ENCODE measurements at regions not wholly inside any gene's neighbourhood (a gene's known extent, or its start where the extent isn't known, plus 50 kb on each side); places are given as distances from the start of the nearest gene placed in this dataset.

GRCh38 chr14:25520821-25521220 lies 470.9 kb upstream of the STXBP6 start:
- 88 to 90% methylated on average over 13 of the region's 13 CpGs for WGBS, 2 donors
- intact Hi-C loops (cut with DNase I), result no loop called here
- Histone ChIP-seq H3K36me3 (no peaks in the 10 kb centered on the region), H3K27ac (no peak overlapping the region), H3K27me3 (no peaks in the 10 kb centered on the region), H3K9me3 (no peaks in the 10 kb centered on the region), H3K4me1 (no peaks in the 10 kb centered on the region), H3K4me3 (replicated peaks in 1 of 3) (no peak overlapping the region)
- no peak for TF ChIP-seq POLR2A (IDR thresholded peaks at IDR 0.05)
- TF ChIP-seq CTCF (IDR thresholded peaks at IDR 0.05), result no peak
- DNase-seq, result no peak

- Histone ChIP-seq H3K4me3 (replicated peaks in 1 of 3) (no peak overlapping the region), H3K4me1 (no peaks in the 10 kb centered on the region), H3K36me3 (no peaks in the 10 kb centered on the region), H3K9me3 (no peaks in the 10 kb centered on the region), H3K27me3 (no peaks in the 10 kb centered on the region), H3K27ac (no peak overlapping the region)
- intact Hi-C loops (cut with DNase I), result no loop called here
- TF ChIP-seq POLR2A (IDR thresholded peaks at IDR 0.05), result no peak
- no peak for TF ChIP-seq CTCF (IDR thresholded peaks at IDR 0.05)
- DNase-seq, result no peak
Measured at GRCh38 chr14:25518364-25518763, 468.4 kb upstream of the STXBP6 start.

- H3K36me3 ChIP-seq, result no peaks in the 10 kb centered on the region
- no peak overlapping the region for H3K4me3 ChIP-seq (replicated peaks in 1 of 3)
- intact Hi-C loops (cut with DNase I), result no loop called here
- no peaks in the 10 kb centered on the region for H3K4me1 ChIP-seq
- TF ChIP-seq POLR2A (IDR thresholded peaks at IDR 0.05) (no peak), CTCF (IDR thresholded peaks at IDR 0.05) (no peak)
- H3K9me3 ChIP-seq, result no peaks in the 10 kb centered on the region
- no peak for DNase-seq
- H3K27ac ChIP-seq, result no peak overlapping the region
- no peaks in the 10 kb centered on the region for H3K27me3 ChIP-seq
Measured at GRCh38 chr14:25516838-25517237, 466.9 kb upstream of the STXBP6 start.

- no peak for TF ChIP-seq CTCF (IDR thresholded peaks at IDR 0.05)
- TF ChIP-seq POLR2A (IDR thresholded peaks at IDR 0.05), result no peak
- 89 to 90% methylated on average over 2 of the region's 2 CpGs for WGBS, 2 donors
- no peak for DNase-seq
- intact Hi-C loops (cut with DNase I), result no loop called here
- no peaks in the 10 kb centered on the region for H3K9me3 ChIP-seq
- H3K27ac ChIP-seq, result no peak overlapping the region
- H3K36me3 ChIP-seq, result no peaks in the 10 kb centered on the region
- H3K27me3 ChIP-seq, result no peaks in the 10 kb centered on the region
- H3K4me1 ChIP-seq, result no peaks in the 10 kb centered on the region
- H3K4me3 ChIP-seq (replicated peaks in 1 of 3), result no peak overlapping the region
Measured at GRCh38 chr14:25508845-25509244, 458.9 kb upstream of the STXBP6 start.

GRCh38 chr14:25501749-25502148 lies 451.8 kb upstream of the STXBP6 start:
- Histone ChIP-seq H3K27ac (no peak overlapping the region), H3K9me3 (no peaks in the 10 kb centered on the region), H3K27me3 (no peaks in the 10 kb centered on the region), H3K4me1 (no peaks in the 10 kb centered on the region), H3K4me3 (replicated peaks in 1 of 3) (no peak overlapping the region), H3K36me3 (no peaks in the 10 kb centered on the region)
- DNase-seq, result no peak
- intact Hi-C loops (cut with DNase I), result no loop called here
- TF ChIP-seq POLR2A (IDR thresholded peaks at IDR 0.05), result no peak
- no peak for TF ChIP-seq CTCF (IDR thresholded peaks at IDR 0.05)
- WGBS, 2 donors, result 90 to 91% methylated on average over 6 of the region's 6 CpGs

Data from thyroid gland (tissue), 4 donors.